Mesodermal cell (in vitro differentiated cells): ENCODE measurements at regions not wholly inside any gene's neighbourhood (a gene's known extent, or its start where the extent isn't known, plus 50 kb on each side); places are given as distances from the start of the nearest gene placed in this dataset.

Source experiments
- H3K27ac ChIP-seq: 2 replicates; pipeline ENCODE4 v1.7.0; 2013; ENCODE audit warnings: mild to moderate bottlenecking, low read depth, low read length, moderate library complexity; ENCODE audit not compliant: severe bottlenecking
- H3K36me3 ChIP-seq: 2 replicates; pipeline ENCODE4 v1.7.1; 2013; ENCODE audit warnings: mild to moderate bottlenecking, low read length, moderate library complexity; ENCODE audit not compliant: control insufficient read depth, insufficient read depth
- H3K4me1 ChIP-seq: one replicate; pipeline ENCODE4 v1.7.1; 2013; ENCODE audit warnings: mild to moderate bottlenecking, low read length; ENCODE audit not compliant: insufficient read depth, control insufficient read depth, poor library complexity, severe bottlenecking
- H3K4me3 ChIP-seq: 2 replicates; pipeline ENCODE4 v1.7.0; 2013; ENCODE audit warnings: low read length, control low read depth, mild to moderate bottlenecking; ENCODE audit not compliant: insufficient read depth, poor library complexity, severe bottlenecking; ENCODE audit errors: extremely low read depth
- H3K9me3 ChIP-seq: 2 replicates; pipeline ENCODE4 v1.7.1; 2013; ENCODE audit warnings: mild to moderate bottlenecking, low read length, moderate library complexity; ENCODE audit not compliant: control insufficient read depth
- WGBS, 2 experiments: methylation state at CpG; one replicate each; pipeline ENCODE4 v1.1.5; 2013; ENCODE audit warnings: missing lambda C conversion rate in 2 of 2; ENCODE audit not compliant: insufficient coverage in 2 of 2; 5-methylcytosine and 5-hydroxymethylcytosine counted together

GRCh38 chr3:20325563-20325962 lies 139.6 kb upstream of the SGO1 start:
- H3K4me1 ChIP-seq = peaks cover 6% of the 10 kb centered on the region
- no peak overlapping the region for H3K27ac ChIP-seq
- WGBS, 2 experiments = no CpG with 5 or more reads among the region's 1 CpG
- H3K9me3 ChIP-seq = no peaks in the 10 kb centered on the region
- H3K4me3 ChIP-seq = no peak overlapping the region
- no peaks in the 10 kb centered on the region for H3K36me3 ChIP-seq

GRCh38 chr3:20324664-20325478 lies 138.9 kb upstream of the SGO1 start:
- Histone ChIP-seq H3K27ac (no peak overlapping the region), H3K4me1 (peaks cover 6% of the 10 kb centered on the region), H3K4me3 (no peak overlapping the region), H3K36me3 (no peaks in the 10 kb centered on the region), H3K9me3 (no peaks in the 10 kb centered on the region)
- WGBS, 2 experiments = 86 to 100% methylated on average over 1 of the region's 1 CpG

- no peaks in the 10 kb centered on the region for H3K36me3 ChIP-seq
- no peak overlapping the region for H3K27ac ChIP-seq
- no peaks in the 10 kb centered on the region for H3K9me3 ChIP-seq
- H3K4me3 ChIP-seq = no peak overlapping the region
- 91 to 98% methylated on average over 6 to 8 of the region's 8 CpGs for whole genome bisulfite sequencing, 2 experiments
- peaks cover 6% of the 10 kb centered on the region for H3K4me1 ChIP-seq
Measured at GRCh38 chr3:20323307-20323927, 137.4 kb upstream of the SGO1 start.

GRCh38 chr3:20322085-20322484 lies 136.1 kb upstream of the SGO1 start:
- Histone ChIP-seq H3K27ac (no peak overlapping the region), H3K9me3 (no peaks in the 10 kb centered on the region), H3K4me3 (no peak overlapping the region), H3K4me1 (peaks cover 6% of the 10 kb centered on the region), H3K36me3 (no peaks in the 10 kb centered on the region)
- whole genome bisulfite sequencing, 2 experiments = no CpG with 5 or more reads among the region's 1 CpG

- Histone ChIP-seq H3K4me3 (no peak overlapping the region), H3K4me1 (peaks cover 6% of the 10 kb centered on the region), H3K9me3 (no peaks in the 10 kb centered on the region), H3K27ac (no peak overlapping the region), H3K36me3 (no peaks in the 10 kb centered on the region)
- 84 to 92% methylated on average over 7 of the region's 8 CpGs for WGBS, 2 experiments
Measured at GRCh38 chr3:20321391-20322047, 135.5 kb upstream of the SGO1 start.

GRCh38 chr3:20320489-20320888 lies 134.5 kb upstream of the SGO1 start:
- H3K27ac ChIP-seq = no peak overlapping the region
- 85 to 93% methylated on average over 2 of the region's 3 CpGs for WGBS, 2 experiments
- no peak overlapping the region for H3K4me3 ChIP-seq
- H3K9me3 ChIP-seq = no peaks in the 10 kb centered on the region
- H3K36me3 ChIP-seq = no peaks in the 10 kb centered on the region
- peaks cover 6% of the 10 kb centered on the region for H3K4me1 ChIP-seq

- Histone ChIP-seq H3K4me1 (peaks cover 6% of the 10 kb centered on the region), H3K4me3 (no peak overlapping the region), H3K27ac (peak overlapping the region; percentile 2), H3K9me3 (no peaks in the 10 kb centered on the region), H3K36me3 (no peaks in the 10 kb centered on the region)
Measured at GRCh38 chr3:20319551-20319950, 133.5 kb upstream of the SGO1 start.

- Histone ChIP-seq H3K4me3 (no peak overlapping the region), H3K27ac (no peak overlapping the region), H3K4me1 (no peaks in the 10 kb centered on the region), H3K36me3 (no peaks in the 10 kb centered on the region), H3K9me3 (no peaks in the 10 kb centered on the region)
- WGBS, 2 experiments = 90 to 93% methylated on average over 2 of the region's 3 CpGs
Measured at GRCh38 chr3:20317616-20318015, 131.6 kb upstream of the SGO1 start.

GRCh38 chr3:20316238-20316637 lies 130.2 kb upstream of the SGO1 start:
- Histone ChIP-seq H3K36me3 (no peaks in the 10 kb centered on the region), H3K4me3 (no peak overlapping the region), H3K27ac (no peak overlapping the region), H3K9me3 (no peaks in the 10 kb centered on the region), H3K4me1 (no peaks in the 10 kb centered on the region)
- WGBS, 2 experiments = 0% methylated on average over 1 of the region's 1 CpG; no CpG with 5 or more reads in 1 of the 2 experiments

GRCh38 chr3:20310629-20311028 lies 124.6 kb upstream of the SGO1 start:
- Histone ChIP-seq H3K4me3 (no peak overlapping the region), H3K4me1 (no peaks in the 10 kb centered on the region), H3K9me3 (no peaks in the 10 kb centered on the region), H3K27ac (no peak overlapping the region), H3K36me3 (no peaks in the 10 kb centered on the region)
- WGBS, 2 experiments = 93 to 100% methylated on average over 2 to 3 of the region's 3 CpGs

GRCh38 chr3:20307383-20307782 lies 121.4 kb upstream of the SGO1 start:
- no peak overlapping the region for H3K4me3 ChIP-seq
- no peaks in the 10 kb centered on the region for H3K4me1 ChIP-seq
- no peaks in the 10 kb centered on the region for H3K9me3 ChIP-seq
- no peaks in the 10 kb centered on the region for H3K36me3 ChIP-seq
- no peak overlapping the region for H3K27ac ChIP-seq
